22Rv1 (cell line): ENCODE measurements at regions not wholly inside any gene's neighbourhood (a gene's known extent, or its start where the extent isn't known, plus 50 kb on each side); places are given as distances from the start of the nearest gene placed in this dataset.

ENCODE experiments used
- CTCF ChIP-seq: fragments of 450-650 bp; IDR thresholded peaks from 2 replicates; pipeline ENCODE4 v1.5.1; 2017; ENCODE audit warnings: mild to moderate bottlenecking
- ZFX ChIP-seq: fragments of 450-650 bp; IDR thresholded peaks from 2 replicates; pipeline ENCODE4 v1.6.1; 2017; ENCODE audit warnings: antibody characterized with exemption, borderline replicate concordance

- TF ChIP-seq CTCF (no peak), ZFX (no peak)
Observed at GRCh38 chr20:11807054-11808048, 110.3 kb upstream of the BTBD3 start.
